ENCODE measurements at regions not wholly inside any gene's neighbourhood (a gene's known extent, or its start where the extent isn't known, plus 50 kb on each side); places are given as distances from the start of the nearest gene placed in this dataset.

DNA sequence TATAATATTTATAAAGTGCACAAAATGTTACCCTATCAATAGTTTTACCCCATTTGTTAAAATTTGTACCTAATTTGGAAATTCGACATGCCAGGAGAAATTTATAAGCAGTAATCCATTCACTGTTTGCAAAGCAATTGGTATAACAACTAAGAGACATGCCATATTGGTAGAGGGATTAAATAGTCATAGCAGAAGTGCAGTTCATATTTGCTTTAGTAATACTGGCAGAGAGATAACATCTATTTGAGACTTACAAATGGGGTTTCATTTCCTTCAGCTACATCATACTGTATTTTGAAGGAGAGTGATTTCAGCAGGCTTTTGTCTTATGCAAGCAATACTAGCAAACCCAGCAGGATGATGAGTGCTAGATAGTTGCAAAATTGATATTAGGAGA lies 610.4 kb upstream of the CDH10 start:
- TF ChIP-seq, protein P1, sequence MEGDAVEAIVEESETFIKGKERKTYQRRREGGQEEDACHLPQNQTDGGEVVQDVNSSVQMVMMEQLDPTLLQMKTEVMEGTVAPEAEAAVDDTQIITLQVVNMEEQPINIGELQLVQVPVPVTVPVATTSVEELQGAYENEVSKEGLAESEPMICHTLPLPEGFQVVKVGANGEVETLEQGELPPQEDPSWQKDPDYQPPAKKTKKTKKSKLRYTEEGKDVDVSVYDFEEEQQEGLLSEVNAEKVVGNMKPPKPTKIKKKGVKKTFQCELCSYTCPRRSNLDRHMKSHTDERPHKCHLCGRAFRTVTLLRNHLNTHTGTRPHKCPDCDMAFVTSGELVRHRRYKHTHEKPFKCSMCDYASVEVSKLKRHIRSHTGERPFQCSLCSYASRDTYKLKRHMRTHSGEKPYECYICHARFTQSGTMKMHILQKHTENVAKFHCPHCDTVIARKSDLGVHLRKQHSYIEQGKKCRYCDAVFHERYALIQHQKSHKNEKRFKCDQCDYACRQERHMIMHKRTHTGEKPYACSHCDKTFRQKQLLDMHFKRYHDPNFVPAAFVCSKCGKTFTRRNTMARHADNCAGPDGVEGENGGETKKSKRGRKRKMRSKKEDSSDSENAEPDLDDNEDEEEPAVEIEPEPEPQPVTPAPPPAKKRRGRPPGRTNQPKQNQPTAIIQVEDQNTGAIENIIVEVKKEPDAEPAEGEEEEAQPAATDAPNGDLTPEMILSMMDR (IDR thresholded peaks at IDR 0.05; ENCODE audit: insufficient read depth, low read length), result no peak
- TF ChIP-seq POLR2AphosphoS5 (IDR thresholded peaks at IDR 0.05; ENCODE audit: low read depth), result no peak
- TF ChIP-seq, protein P2, sequence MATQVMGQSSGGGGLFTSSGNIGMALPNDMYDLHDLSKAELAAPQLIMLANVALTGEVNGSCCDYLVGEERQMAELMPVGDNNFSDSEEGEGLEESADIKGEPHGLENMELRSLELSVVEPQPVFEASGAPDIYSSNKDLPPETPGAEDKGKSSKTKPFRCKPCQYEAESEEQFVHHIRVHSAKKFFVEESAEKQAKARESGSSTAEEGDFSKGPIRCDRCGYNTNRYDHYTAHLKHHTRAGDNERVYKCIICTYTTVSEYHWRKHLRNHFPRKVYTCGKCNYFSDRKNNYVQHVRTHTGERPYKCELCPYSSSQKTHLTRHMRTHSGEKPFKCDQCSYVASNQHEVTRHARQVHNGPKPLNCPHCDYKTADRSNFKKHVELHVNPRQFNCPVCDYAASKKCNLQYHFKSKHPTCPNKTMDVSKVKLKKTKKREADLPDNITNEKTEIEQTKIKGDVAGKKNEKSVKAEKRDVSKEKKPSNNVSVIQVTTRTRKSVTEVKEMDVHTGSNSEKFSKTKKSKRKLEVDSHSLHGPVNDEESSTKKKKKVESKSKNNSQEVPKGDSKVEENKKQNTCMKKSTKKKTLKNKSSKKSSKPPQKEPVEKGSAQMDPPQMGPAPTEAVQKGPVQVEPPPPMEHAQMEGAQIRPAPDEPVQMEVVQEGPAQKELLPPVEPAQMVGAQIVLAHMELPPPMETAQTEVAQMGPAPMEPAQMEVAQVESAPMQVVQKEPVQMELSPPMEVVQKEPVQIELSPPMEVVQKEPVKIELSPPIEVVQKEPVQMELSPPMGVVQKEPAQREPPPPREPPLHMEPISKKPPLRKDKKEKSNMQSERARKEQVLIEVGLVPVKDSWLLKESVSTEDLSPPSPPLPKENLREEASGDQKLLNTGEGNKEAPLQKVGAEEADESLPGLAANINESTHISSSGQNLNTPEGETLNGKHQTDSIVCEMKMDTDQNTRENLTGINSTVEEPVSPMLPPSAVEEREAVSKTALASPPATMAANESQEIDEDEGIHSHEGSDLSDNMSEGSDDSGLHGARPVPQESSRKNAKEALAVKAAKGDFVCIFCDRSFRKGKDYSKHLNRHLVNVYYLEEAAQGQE (IDR thresholded peaks at IDR 0.05; ENCODE audit: insufficient replicate concordance, low read depth), result no peak
- TF ChIP-seq GABPA (IDR thresholded peaks at IDR 0.05; ENCODE audit: low read depth), result no peak
- no peak for TF ChIP-seq SPI1 (IDR thresholded peaks at IDR 0.05; ENCODE audit: borderline replicate concordance, low read depth)

Data from HL-60 (cell line).